ENCODE measurements at regions not wholly inside any gene's neighbourhood (a gene's known extent, or its start where the extent isn't known, plus 50 kb on each side); places are given as distances from the start of the nearest gene placed in this dataset.
"Not testable (repeated sequence)": the region's sequence is repeated elsewhere in the genome, so short reads cannot be mapped to it uniquely, and the experiment has no call there.

DNA sequence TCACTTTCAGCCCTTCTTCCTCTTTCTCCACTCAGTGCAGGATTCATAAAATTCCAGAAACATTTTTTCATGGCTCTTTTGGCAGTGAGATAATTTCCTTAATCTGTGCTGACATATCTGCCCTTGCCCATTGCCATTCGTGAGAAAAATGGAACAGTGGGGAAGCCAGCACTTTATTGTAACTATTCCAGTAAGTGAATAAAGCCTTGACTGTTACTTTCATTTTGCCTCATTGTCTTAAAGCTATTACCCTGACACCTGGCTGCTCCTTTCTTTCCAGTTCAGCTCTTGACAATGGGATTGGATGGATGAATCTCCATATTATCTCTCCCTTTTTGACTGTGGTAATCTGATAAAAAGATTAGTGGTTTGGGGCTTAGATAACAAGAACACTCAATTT, 1068.1 kb upstream of the PCDH20 start:
- no peak for DNase-seq (ENCODE audit: extremely low read depth, low read depth)
- TF ChIP-seq, protein P1, sequence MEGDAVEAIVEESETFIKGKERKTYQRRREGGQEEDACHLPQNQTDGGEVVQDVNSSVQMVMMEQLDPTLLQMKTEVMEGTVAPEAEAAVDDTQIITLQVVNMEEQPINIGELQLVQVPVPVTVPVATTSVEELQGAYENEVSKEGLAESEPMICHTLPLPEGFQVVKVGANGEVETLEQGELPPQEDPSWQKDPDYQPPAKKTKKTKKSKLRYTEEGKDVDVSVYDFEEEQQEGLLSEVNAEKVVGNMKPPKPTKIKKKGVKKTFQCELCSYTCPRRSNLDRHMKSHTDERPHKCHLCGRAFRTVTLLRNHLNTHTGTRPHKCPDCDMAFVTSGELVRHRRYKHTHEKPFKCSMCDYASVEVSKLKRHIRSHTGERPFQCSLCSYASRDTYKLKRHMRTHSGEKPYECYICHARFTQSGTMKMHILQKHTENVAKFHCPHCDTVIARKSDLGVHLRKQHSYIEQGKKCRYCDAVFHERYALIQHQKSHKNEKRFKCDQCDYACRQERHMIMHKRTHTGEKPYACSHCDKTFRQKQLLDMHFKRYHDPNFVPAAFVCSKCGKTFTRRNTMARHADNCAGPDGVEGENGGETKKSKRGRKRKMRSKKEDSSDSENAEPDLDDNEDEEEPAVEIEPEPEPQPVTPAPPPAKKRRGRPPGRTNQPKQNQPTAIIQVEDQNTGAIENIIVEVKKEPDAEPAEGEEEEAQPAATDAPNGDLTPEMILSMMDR (IDR thresholded peaks at IDR 0.05; ENCODE audit: low read depth, low read length) = no peak

DNA sequence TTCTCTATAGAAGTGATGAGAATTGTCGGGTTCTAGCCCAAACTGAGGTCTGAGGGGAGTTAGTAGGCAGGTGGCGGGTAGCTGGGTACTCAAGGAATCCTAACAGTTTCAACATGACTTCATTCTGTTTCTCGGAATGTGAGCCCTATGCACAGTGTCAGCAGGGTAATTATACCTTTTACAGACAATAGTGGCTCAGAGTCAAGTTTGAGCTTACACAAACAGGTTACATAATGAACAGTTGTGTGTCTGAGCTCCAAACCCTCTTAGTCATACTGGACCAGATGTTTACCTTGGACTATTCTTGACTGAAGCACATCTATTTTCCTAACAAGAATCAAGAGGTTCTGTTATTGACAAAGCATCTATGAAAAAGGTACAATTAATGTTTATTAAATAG, 1066.7 kb upstream of the PCDH20 start:
- TF ChIP-seq, protein P1 (IDR thresholded peaks at IDR 0.05; ENCODE audit: low read depth, low read length) = no peak
- no peak for DNase-seq (ENCODE audit: extremely low read depth, low read depth)

DNA sequence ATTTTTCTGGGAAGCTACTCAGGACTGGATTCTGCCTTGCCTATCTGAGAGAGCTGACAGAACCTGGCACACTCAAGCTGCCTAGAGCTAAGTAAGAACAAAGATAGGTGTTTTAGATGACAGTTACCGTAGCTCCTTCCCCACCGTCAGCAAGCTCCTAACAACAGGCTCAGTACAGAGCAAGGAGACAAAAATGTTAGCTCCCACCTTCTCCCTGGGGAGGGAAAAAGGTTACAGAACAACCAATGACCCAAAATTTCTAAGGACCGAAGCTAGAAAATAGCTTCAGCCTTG, 1058.2 kb upstream of the PCDH20 start:
- TF ChIP-seq, protein P1 (IDR thresholded peaks at IDR 0.05; ENCODE audit: low read depth, low read length) = no peak
- no peak for DNase-seq (ENCODE audit: extremely low read depth, low read depth)

DNA sequence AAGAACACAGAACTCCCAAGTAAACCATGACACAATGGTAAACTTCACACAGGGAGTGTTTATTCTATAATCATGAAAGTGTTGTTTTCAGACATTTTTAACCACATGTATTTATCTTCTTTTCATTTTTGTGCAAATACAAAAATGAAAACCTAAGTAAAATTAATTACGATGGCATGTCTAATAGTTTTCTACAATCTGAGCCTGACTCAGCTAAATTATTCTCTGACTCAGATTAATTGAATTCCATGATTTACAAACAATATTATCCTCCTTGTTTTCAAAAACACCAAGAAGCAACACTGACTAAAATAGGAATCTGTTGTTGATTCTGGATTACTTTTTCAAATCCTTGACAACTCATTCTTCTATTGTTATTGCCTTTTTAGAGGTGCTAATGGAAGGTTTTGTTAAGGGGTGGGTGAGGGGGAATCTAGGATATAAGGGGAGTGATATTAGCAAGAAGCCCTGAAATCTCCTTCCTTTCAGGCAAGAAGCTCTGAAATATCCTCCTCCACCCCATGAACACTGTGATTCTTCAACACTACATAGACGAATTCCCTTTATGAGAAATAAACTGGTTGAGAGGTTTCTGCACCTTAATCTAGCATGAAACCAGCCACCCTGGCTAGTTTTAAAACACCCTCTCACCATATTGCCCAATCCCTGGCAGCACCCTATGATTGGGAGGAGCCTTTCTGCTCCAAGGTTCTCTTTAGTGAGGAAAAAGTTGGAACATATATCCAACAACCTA, 1057.7 kb upstream of the PCDH20 start:
- TF ChIP-seq, protein P1 (IDR thresholded peaks at IDR 0.05; ENCODE audit: low read depth, low read length) = no peak
- no peak for DNase-seq (ENCODE audit: extremely low read depth, low read depth)

DNA sequence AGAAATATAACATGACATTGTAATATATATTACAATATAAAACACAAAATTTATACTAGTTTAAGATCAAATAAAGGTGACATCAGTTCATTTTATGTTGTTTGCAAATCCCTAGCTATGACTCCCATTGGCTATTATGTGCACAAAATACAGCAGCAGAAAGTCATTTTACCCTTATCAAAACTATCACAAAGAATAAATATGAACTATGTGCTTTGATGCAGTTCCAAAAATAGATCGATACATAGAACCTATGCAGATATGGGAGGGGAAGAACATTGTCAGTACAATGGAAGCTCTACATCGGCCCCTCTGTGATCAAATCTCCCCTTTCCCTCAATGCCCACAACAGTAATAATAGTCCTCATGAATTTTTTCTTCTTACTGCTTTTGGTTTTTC, 1038.1 kb upstream of the PCDH20 start:
- TF ChIP-seq, protein P1 (IDR thresholded peaks at IDR 0.05; ENCODE audit: low read depth, low read length) = no peak
- DNase-seq (ENCODE audit: extremely low read depth, low read depth) = no peak

DNA sequence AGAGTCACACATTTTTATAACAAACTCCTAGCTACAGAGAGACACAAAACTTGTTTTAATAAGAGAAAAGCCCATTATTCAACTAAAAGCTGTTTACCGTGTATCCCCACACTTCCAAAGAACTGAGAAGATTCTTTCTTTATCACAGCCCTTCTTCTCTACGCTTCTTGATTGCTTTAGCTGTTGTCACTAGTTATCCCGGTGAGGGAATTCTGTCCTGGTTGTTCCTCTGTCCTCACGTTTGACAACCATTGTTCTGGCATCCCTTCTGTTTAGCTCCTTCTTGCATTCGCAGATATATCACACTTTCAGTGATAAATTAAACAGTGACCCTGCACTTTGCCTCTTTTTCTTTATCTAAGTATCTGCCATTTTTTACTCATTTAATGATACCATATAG, 1035.1 kb upstream of the PCDH20 start:
- DNase-seq (ENCODE audit: extremely low read depth, low read depth) = no peak
- TF ChIP-seq, protein P1 (IDR thresholded peaks at IDR 0.05; ENCODE audit: low read depth, low read length) = no peak

DNA sequence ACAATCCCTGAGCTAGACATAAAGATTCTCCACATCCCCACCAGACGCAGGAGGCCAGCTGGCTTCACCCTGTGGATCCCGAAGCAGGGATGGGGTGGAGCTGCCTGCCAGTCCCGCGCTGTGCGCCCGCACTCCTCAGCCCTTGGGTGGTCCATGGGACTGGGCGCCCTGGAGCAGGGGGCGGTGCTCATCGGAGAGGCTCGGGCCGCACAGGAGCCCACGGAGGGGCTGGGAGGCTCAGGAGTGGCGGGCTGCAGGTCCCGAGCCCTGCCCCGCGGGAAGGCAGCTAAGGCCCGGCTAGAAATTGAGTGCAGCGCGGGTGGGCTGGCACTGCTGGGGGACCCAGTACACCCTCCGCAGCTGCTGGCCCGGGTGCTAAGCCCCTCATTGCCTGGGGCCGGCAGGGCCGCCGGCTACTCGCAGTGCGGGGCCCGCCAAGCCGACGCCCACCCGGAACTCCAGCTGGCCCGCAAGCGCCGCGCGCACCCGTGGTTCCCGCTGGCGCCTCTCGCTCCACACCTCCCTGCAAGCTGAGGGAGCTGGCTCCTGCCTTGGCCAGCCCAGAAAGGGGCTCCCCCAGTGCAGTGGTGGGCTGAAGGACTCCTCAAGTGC, 1032.2 kb upstream of the PCDH20 start:
- not testable (repeated sequence) for DNase-seq (ENCODE audit: extremely low read depth, low read depth)

DNA sequence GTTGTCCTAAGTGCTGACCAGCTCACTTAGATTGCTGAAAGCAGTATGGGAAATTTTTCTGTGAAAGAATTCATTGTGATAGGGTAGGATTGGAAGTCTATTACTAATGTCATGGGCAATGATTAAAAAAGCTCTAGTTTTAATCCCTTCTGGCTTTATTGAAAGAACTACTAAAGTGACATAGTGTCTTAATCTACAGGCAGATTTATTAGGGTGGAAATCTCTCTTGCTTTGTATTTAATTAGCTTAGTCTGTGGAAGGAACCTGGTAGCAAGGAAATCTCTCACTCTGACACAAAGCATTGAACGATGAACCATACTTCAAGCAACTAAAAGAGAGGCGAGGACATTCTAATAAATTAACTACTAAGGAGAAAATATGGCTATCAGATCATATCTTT, 1029.2 kb upstream of the PCDH20 start:
- TF ChIP-seq, protein P1 (IDR thresholded peaks at IDR 0.05; ENCODE audit: low read depth, low read length) = no peak
- no peak for DNase-seq (ENCODE audit: extremely low read depth, low read depth)

All from AG09319 (cell line).